A549 (cell line): ENCODE measurements at regions not wholly inside any gene's neighbourhood (a gene's known extent, or its start where the extent isn't known, plus 50 kb on each side); places are given as distances from the start of the nearest gene placed in this dataset.

Source experiments
- CTCF ChIP-seq: fragments of >200 bp; sonication (Bioruptor Twin); formaldehyde crosslinking; IDR thresholded peaks from 3 replicates; pipeline ENCODE4 v1.5.1; 2016
- EP300 ChIP-seq, 2 experiments: fragments of >200 bp; sonication (Bioruptor Twin); formaldehyde crosslinking; IDR thresholded peaks; 2 replicates in 1 of 2; 3 replicates in 1 of 2; pipeline ENCODE4 v1.6.1; 2016 to 2017
- POLR2A ChIP-seq: IDR thresholded peaks from 2 replicates; pipeline ENCODE4 v1.6.1; 2012; ENCODE audit warnings: mild to moderate bottlenecking, low read length
- RAD21 ChIP-seq, 2 experiments: fragments of >200 bp in 1 of 2; sonication (Bioruptor Twin) in 1 of 2; formaldehyde crosslinking in 1 of 2; IDR thresholded peaks in 1 of 2; conservative IDR thresholded peaks in 1 of 2; 2 replicates in 1 of 2; 3 replicates in 1 of 2; pipeline ENCODE4 v1.6.1; 2012 to 2018; ENCODE audit warnings: inconsistent platforms in 1 of 2
- SMC3 ChIP-seq: fragments of >200 bp; sonication (Bioruptor Twin); formaldehyde crosslinking; IDR thresholded peaks from 3 replicates; pipeline ENCODE4 v1.6.1; 2018; ENCODE audit warnings: inconsistent platforms

DNA sequence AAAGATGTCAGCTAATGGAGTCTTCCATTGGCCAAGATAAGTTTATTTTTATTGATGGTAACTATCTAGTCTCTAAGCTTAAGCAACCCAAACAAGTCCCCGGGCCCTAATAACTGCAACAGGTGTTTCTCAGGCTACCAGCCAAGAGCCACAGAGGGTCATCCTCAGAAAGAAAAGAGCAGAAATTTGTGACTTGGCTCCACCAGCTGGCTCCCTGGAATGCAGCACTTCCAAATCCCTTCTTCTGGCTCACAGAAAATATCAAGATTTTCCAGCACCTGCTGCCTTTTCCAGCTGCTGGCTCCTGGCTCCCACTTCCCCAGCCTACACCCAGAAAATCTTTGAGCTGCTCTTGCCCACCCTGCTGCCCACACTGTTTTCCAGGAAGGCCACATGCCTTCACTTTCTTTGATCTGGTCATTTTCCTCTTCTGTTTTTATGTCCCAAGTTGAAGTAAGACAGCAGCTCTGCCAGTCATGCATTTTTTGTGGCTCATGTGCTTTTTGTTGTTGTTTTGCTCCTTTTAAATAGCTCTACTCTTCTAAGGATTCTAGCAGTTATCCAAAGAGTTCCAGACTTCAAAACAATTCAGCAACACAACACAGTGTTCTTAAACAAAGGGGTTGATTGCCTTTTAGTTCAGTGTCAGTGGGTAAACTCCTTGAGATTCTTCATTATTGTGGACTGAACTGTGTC lies 151.0 kb upstream of the SMLR1 start:
- TF ChIP-seq RAD21 (conservative IDR thresholded peaks at IDR 0.05 in 1 of 2, IDR thresholded peaks at IDR 0.05 in 1 of 2): no peak
- TF ChIP-seq SMC3: no peak
- TF ChIP-seq CTCF: no peak
- no peak for TF ChIP-seq POLR2A
- TF ChIP-seq EP300 (IDR thresholded peaks at IDR 0.05): no peak
